B cell (primary cell): ENCODE measurements at regions not wholly inside any gene's neighbourhood (a gene's known extent, or its start where the extent isn't known, plus 50 kb on each side); places are given as distances from the start of the nearest gene placed in this dataset.

ENCODE experiments used
- ATAC-seq: fragments of 200-7000 bp; cut with Tn5 transposase; one replicate; pipeline ENCODE4 v1.10.0; 2021; ENCODE audit warnings: low read depth, mild to moderate bottlenecking, moderate number of reproducible peaks, moderate library complexity
- CTCF ChIA-PET: fragments of 350-600 bp; sonication (Branson Sonifier 250); formaldehyde crosslinking; loops from one replicate; lab custom pipeline; 2021; ENCODE audit warnings: antibody characterized with exemption, inconsistent platforms; lab: Charles Lee
- POLR2A ChIA-PET: fragments of 350-600 bp; sonication (Branson Sonifier 250); formaldehyde crosslinking; loops from one replicate; lab custom pipeline; 2021; ENCODE audit warnings: antibody characterized with exemption; lab: Charles Lee
- DNase-seq: peaks from one replicate; pipeline ENCODE4 v3.0.0; 2013
- H2AFZ ChIP-seq: 2 replicates; pipeline ENCODE4 v1.6.1; 2012; ENCODE audit warnings: mild to moderate bottlenecking, low read depth, low read length; ENCODE audit not compliant: insufficient read depth, poor library complexity, severe bottlenecking
- H3K27ac ChIP-seq, 2 donors: 1 replicate in 1 of 2; 2 replicates in 1 of 2; pipeline ENCODE4 v1.5.1; 2012 to 2013; ENCODE audit warnings: low read length in 2 of 2, mild to moderate bottlenecking in 2 of 2, moderate library complexity in 1 of 2
- H3K27me3 ChIP-seq, 4 experiments: fragments of 200-600 bp in 1 of 4; sonication (generic) in 1 of 4; replicated peaks in 1 of 4; 1 replicate in 2 of 4; 2 replicates in 2 of 4; pipeline versions ENCODE4 v1.6.1 to v1.7.0; 2013 to 2016; ENCODE audit warnings: low read length in 3 of 4, mild to moderate bottlenecking in 2 of 4, mixed read lengths in 1 of 4, moderate library complexity in 1 of 4; ENCODE audit not compliant: insufficient read depth in 4 of 4, control insufficient read depth in 3 of 4; ENCODE audit errors: control extremely low read depth in 1 of 4
- H3K36me3 ChIP-seq, 2 experiments: replicated peaks in 1 of 2; 1 replicate in 1 of 2; 2 replicates in 1 of 2; pipeline versions ENCODE4 v1.6.1 to v1.7.1; 2013; ENCODE audit warnings: low read length in 1 of 2; ENCODE audit not compliant: insufficient read depth in 2 of 2, control insufficient read depth in 1 of 2; ENCODE audit errors: control extremely low read depth in 1 of 2, extremely low read depth in 1 of 2
- H3K4me1 ChIP-seq, 2 donors: fragments of 200-600 bp in 1 of 2; sonication (generic) in 1 of 2; 1 replicate in 1 of 2; 2 replicates in 1 of 2; pipeline versions ENCODE4 v1.5.1 to v1.6.1; 2013 to 2017; ENCODE audit warnings: low read length in 2 of 2; ENCODE audit not compliant: control insufficient read depth in 2 of 2, insufficient read depth in 2 of 2
- H3K4me2 ChIP-seq: replicated peaks from 2 replicates; pipeline ENCODE3; 2012; ENCODE audit warnings: mild to moderate bottlenecking, low read depth, low read length; ENCODE audit not compliant: poor library complexity, severe bottlenecking
- H3K4me3 ChIP-seq, 5 experiments: fragments of 200-600 bp in 1 of 5; sonication (generic) in 1 of 5; 1 replicate in 3 of 5; 2 replicates in 2 of 5; pipeline versions ENCODE4 v1.5.1 to v1.7.0; 2011 to 2016; ENCODE audit warnings: low read length in 4 of 5, mild to moderate bottlenecking in 4 of 5, low read depth in 2 of 5, control low read depth in 1 of 5, moderate library complexity in 1 of 5; ENCODE audit not compliant: insufficient read depth in 1 of 5; ENCODE audit errors: control extremely low read depth in 1 of 5, extremely low read depth in 1 of 5
- H3K79me2 ChIP-seq: fragments of 200-600 bp; sonication (generic); one replicate; pipeline ENCODE4 v1.6.0; 2016; ENCODE audit warnings: low read length; ENCODE audit not compliant: control insufficient read depth, insufficient read depth
- H3K9ac ChIP-seq: fragments of 200-600 bp; sonication (generic); 2 replicates; pipeline ENCODE4 v1.6.1; 2017; ENCODE audit warnings: mild to moderate bottlenecking, low read length, moderate library complexity
- H3K9me3 ChIP-seq, 3 donors: one replicate each; pipeline versions ENCODE4 v1.6.1 to v1.7.1; 2013; ENCODE audit warnings: low read length in 2 of 3; ENCODE audit not compliant: control insufficient read depth in 2 of 3, insufficient read depth in 1 of 3; ENCODE audit errors: control extremely low read depth in 1 of 3
- H4K20me1 ChIP-seq: 2 replicates; pipeline ENCODE4 v1.6.0; 2012; ENCODE audit warnings: mild to moderate bottlenecking, low read length; ENCODE audit not compliant: insufficient read depth, control insufficient read depth, poor library complexity, severe bottlenecking
- H3K27ac Mint-ChIP-seq: one replicate; pipeline ENCODE4 v1.8.0; 2021; ENCODE audit warnings: mixed read lengths
- H3K27me3 Mint-ChIP-seq: one replicate; pipeline ENCODE4 v1.8.0; 2021; ENCODE audit warnings: mixed read lengths
- H3K4me1 Mint-ChIP-seq: one replicate; pipeline ENCODE4 v1.8.0; 2021; ENCODE audit warnings: mixed read lengths
- H3K4me3 Mint-ChIP-seq: one replicate; pipeline ENCODE4 v1.8.0; 2021; ENCODE audit warnings: mixed read lengths
- H3K9me3 Mint-ChIP-seq: one replicate; pipeline ENCODE4 v1.8.0; 2022; ENCODE audit warnings: mixed read lengths; ENCODE audit not compliant: insufficient read depth
- CTCF ChIP-seq: fragments of 200-600 bp; IDR thresholded peaks from one replicate; pipeline ENCODE4 v1.8.0; 2022; ENCODE audit warnings: antibody characterized with exemption, mild to moderate bottlenecking
- EZH2 ChIP-seq: IDR thresholded peaks from 2 replicates; pipeline ENCODE4 v1.6.1; 2012; ENCODE audit warnings: borderline replicate concordance, low read depth, mild to moderate bottlenecking, moderate library complexity, low read length; ENCODE audit not compliant: insufficient read depth, poor library complexity, severe bottlenecking
- WGBS: methylation state at CpG from one replicate; pipeline ENCODE4 v1.1.5; 2013; ENCODE audit warnings: missing lambda C conversion rate; ENCODE audit not compliant: insufficient coverage; 5-methylcytosine and 5-hydroxymethylcytosine counted together
- intact Hi-C: fragments of 100-400 bp; cut with micrococcal nuclease; formaldehyde crosslinking; loops from one replicate; pipeline ENCODE4 v1.10.0; 2022

GRCh38 chr9:99588747-99589146 lies 232.9 kb upstream of the NR4A3 start:
- Histone ChIP-seq H4K20me1 (no peaks in the 10 kb centered on the region), H3K79me2 (no peaks in the 10 kb centered on the region), H2AFZ (no peak overlapping the region), H3K9ac (no peak overlapping the region), H3K9me3 (no peaks in the 10 kb centered on the region), H3K36me3 (no peaks in the 10 kb centered on the region), H3K27me3 (peaks cover 0 to 3% (median 0%) of the 10 kb centered on the region in 4 experiments), H3K4me2 (no peak overlapping the region), H3K4me1 (peaks cover 21% of the 10 kb centered on the region in 2 donors), H3K4me3 (no peak overlapping the region), H3K27ac (no peak overlapping the region)
- intact Hi-C loops, result no loop called here
- Mint-ChIP-seq H3K4me1 (peaks cover 29% of the 10 kb centered on the region), H3K27ac (no peak overlapping the region), H3K4me3 (no peak overlapping the region), H3K9me3 (no peaks in the 10 kb centered on the region), H3K27me3 (no peaks in the 10 kb centered on the region)
- no peak for DNase-seq
- ChIA-PET CTCF (no interaction called here), POLR2A (no interaction called here)
- TF ChIP-seq EZH2, result no peak
- TF ChIP-seq CTCF, result no peak
- ATAC-seq, result no peak
- WGBS, result no CpG with 5 or more reads among the region's 2 CpGs

DNA sequence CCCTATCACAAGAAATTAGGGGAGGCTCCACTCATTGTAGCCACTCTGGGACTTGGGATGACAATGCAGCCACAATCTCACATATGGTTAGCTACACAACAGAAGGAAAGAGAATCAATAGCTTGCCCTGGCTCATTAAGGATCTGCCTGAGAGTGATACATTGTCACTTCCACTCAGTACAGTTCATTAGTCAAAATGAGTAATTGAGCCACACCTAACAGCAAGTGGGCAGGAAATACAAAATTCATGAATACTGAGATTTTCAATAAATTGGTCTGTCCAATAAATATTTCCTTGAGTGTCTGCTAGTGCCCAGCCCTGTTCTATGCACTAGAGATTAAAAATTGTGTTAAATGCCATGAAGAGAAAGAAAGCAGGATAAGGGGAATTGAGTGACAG lies 231.3 kb upstream of the NR4A3 start:
- Histone ChIP-seq H3K4me3 (peak overlapping the region in 1 of 5 experiments; percentile 15), H3K79me2 (no peaks in the 10 kb centered on the region), H3K9me3 (no peaks in the 10 kb centered on the region), H4K20me1 (no peaks in the 10 kb centered on the region), H3K4me1 (peaks cover 24% of the 10 kb centered on the region in 2 donors), H3K4me2 (peak overlapping the region; percentile 36), H3K27me3 (peaks cover 0 to 3% (median 0%) of the 10 kb centered on the region in 4 experiments), H3K27ac (peak overlapping the region in 1 of 2 donors; percentile 53), H2AFZ (peak overlapping the region; percentile 14), H3K9ac (no peak overlapping the region), H3K36me3 (no peaks in the 10 kb centered on the region)
- Mint-ChIP-seq H3K27ac (peak overlapping the region; percentile 77), H3K27me3 (no peaks in the 10 kb centered on the region), H3K9me3 (no peaks in the 10 kb centered on the region), H3K4me1 (peaks cover 42% of the 10 kb centered on the region), H3K4me3 (peak overlapping the region; percentile 20)
- ChIA-PET POLR2A (no interaction called here), CTCF (no interaction called here)
- intact Hi-C loops, result loop anchor here (5.0 to 10.0 kb wide), 3 partner anchors 72 to 224 kb away; no protein-coding TSS in a partner anchor
- no peak for TF ChIP-seq CTCF
- TF ChIP-seq EZH2, result no peak
- ATAC-seq (no peak), DNase-seq (no peak)
